Stimulated activated CD8-positive, alpha-beta memory T cell treated with anti-CD3 and anti-CD28 coated beads, Interleukin-15, amount 100 ng/mL, for 48 hours (primary cell): ENCODE measurements at regions not wholly inside any gene's neighbourhood (a gene's known extent, or its start where the extent isn't known, plus 50 kb on each side); places are given as distances from the start of the nearest gene placed in this dataset.

Experiments
- DNase-seq, 2 donors: peaks; one replicate each; pipeline ENCODE4 v3.0.0-alpha.2; 2020; ENCODE audit warnings: low read depth in 2 of 2

DNA sequence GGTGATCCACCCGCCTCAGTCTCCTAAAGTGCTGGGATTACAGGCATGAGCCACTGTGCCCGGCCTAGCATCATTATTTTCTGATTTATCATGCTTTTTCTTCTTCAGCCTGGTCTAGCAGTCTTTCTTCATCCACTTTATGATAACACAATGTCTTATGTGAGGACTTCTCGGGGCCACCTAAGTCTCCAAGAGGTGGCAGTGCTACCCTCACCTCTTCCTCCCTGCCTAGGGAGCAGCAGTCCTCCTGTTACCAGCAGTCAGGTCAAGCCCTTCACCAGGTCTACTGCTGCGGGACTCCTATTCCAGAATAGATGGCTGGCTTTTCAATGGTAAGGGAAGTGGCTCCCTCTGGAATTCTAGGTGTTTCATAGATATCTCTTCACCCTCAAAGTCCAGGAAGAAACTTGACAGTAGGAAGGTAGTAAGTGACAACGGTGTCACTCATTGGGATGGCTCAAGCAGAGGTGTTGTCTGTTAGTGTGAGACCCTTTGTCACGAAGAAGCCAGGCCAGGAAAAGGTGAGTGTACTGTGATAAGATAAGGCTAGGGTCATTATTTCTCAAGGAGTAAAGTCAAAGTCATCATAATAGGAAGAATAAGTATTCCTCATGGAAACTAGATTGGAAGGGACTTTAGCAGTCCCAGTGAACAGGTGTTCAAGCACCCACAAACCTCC lies 164.0 kb downstream of the KLF5 start:
- DNase-seq, result no peak

- no peak for DNase-seq
Observed at GRCh38 chr13:73220966-73221720, 162.3 kb downstream of the KLF5 start.

- DNase-seq, result no peak
Observed at GRCh38 chr13:73218181-73218580, 159.4 kb downstream of the KLF5 start.

DNA sequence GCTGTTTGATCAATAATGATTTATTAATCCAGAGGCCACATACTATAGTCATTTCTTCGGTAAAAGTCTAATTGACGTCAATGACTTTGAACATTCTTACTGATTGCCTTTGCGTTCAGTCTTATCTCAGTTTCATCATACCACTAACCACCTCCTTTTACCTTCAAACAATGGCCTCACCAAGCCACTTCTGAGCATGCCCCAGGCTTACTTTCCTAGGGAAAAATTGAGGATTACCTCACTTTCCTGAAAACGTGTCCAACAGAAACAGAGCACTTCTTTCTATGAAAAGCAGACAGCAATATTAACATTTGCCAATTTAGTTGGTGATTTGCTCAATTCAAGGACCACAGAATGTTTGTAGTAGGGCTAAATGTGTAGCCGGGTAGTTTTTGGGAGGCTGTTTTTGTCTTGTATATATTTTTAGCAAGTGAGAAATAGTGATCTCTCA lies 157.6 kb downstream of the KLF5 start:
- DNase-seq, result no peak

- DNase-seq, result no peak
Observed at GRCh38 chr13:73215823-73216222, 157.0 kb downstream of the KLF5 start.

GRCh38 chr13:73212482-73212881 lies 153.7 kb downstream of the KLF5 start:
- no peak for DNase-seq

DNA sequence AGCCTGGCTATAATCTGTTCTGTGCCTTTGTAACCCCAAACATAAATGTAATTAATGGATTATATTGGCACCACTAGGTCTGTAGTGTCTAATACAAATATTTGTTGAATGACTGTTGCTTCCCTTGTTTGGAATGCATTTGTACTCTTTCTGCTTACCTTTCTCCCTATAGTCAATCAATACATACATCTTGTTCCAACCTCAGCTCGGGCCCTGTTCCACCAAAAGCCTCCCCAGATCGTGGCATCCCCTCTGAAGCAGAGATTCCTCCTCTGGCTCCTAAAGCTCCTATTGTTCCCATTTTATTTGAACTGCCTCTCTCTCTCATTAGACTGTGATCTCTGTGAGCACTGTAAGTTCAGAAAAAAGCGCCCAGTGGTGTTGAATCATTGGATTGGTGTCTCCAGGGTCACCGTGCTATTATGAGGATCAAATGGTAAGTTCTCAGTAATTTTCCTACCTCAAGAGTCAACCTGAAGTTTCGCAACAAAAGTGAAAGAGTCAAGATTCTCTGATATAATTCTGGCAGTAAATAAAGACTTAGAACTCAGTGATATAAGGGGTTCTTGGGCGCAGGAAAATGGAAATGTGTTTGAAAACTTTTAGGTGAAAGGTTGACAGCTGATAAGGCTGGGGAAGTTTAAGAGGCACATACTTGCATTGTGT lies 151.5 kb downstream of the KLF5 start:
- DNase-seq, result no peak

DNA sequence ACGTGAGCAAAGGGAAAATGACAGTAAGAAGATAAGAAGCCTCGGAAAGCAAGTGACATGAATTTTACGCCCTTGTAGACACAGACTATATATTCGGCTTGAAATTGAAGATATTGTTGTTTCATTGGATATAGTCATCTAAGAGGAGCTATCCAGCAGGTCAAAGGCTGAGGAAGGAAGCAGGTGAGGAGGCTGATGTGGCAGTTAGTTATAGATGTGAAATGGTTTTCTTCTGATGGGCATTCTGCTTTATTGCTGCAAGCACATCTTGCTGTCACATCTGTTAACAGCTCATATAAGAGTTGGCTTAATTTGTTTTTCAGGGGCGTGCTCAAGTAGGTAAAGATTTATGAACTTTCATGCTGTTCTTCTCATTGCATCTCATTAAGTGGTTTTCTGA lies 146.1 kb downstream of the KLF5 start:
- no peak for DNase-seq

GRCh38 chr13:73201626-73202025 lies 142.8 kb downstream of the KLF5 start:
- no peak for DNase-seq

- no peak for DNase-seq
Observed at GRCh38 chr13:73198991-73199411, 140.2 kb downstream of the KLF5 start.

- no peak for DNase-seq
Observed at GRCh38 chr13:73195091-73195490, 136.3 kb downstream of the KLF5 start.

DNA sequence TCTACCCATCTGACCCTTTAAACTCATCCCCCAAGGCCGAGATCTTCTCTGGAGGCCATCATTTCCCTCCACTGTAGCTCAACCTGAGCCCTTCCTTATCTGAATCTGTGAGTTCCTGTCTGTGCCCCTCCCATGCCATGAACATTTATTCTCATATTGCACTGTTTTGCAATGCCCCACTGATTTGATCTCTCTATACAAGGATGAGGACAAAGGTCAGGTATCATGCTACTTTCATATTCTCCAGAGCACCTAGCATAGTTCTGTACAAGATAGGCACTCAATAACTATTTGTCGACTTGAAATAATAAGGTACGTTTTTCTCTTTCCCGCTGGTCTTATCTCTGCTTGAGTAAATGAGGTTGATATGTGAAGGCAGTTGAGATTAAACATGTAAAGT lies 135.5 kb downstream of the KLF5 start:
- no peak for DNase-seq

GRCh38 chr13:73193554-73193953 lies 134.7 kb downstream of the KLF5 start:
- DNase-seq, result no peak

GRCh38 chr13:73190477-73190876 lies 131.7 kb downstream of the KLF5 start:
- DNase-seq, result no peak

GRCh38 chr13:73189776-73190175 lies 131.0 kb downstream of the KLF5 start:
- no peak for DNase-seq

- no peak for DNase-seq
Observed at GRCh38 chr13:73189362-73189761, 130.6 kb downstream of the KLF5 start.

DNA sequence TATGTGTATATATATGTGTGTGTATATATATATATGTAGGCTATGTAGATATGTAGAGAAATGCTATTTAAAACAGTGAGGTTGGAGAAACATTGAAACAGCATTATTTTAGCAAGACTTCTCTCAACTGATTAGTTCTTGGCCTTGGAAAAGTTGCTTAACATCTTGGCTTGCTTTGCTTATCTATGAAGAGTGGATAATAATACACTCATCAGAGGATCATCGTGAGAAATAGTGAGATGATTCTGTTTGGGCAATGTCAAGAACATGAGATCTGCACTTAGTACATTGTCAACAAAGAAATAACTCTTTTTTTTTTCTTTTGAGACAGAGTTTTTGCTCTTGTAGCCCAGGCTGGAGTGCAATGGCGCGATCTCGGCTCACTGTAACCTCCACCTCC lies 128.3 kb downstream of the KLF5 start:
- no peak for DNase-seq

DNA sequence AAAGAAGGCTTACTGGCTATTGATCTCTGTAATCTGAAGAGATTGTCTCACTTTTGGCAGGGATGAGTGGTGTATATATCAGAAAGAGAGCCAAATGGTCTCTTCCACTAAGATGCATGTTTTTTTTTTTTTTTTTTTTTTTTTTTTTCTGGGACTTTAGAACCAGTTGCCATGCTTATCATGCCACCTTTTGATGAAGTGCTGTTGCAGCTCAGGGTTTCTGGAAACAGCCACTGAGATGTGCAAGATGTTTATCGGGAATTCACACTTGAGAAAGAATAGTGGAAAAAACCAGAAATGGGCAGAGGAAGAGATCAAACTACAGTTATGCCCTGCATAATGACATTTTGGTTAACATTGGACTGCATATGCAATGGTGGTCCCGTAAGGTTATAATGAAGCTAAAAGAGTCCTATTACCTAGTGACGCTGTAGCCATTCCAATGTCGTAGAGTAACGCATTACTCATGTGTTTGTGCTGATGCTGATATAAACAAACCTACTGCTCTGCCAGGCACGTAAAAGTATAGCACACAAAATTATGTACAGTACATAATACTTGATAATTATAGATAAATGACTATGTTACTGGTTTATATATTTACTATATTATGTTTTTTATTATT lies 121.0 kb downstream of the KLF5 start:
- no peak for DNase-seq

- DNase-seq, result no peak
Observed at GRCh38 chr13:73177916-73178565, 119.2 kb downstream of the KLF5 start.

GRCh38 chr13:73177017-73177416 lies 118.2 kb downstream of the KLF5 start:
- no peak for DNase-seq

- no peak for DNase-seq
Observed at GRCh38 chr13:73174521-73175010, 115.8 kb downstream of the KLF5 start.
